Activated CD4-positive, alpha-beta T cell treated with anti-CD3 and anti-CD28 coated beads for 36 hours (primary cell): ENCODE measurements at regions not wholly inside any gene's neighbourhood (a gene's known extent, or its start where the extent isn't known, plus 50 kb on each side); places are given as distances from the start of the nearest gene placed in this dataset.
"Not testable (repeated sequence)": the region's sequence is repeated elsewhere in the genome, so short reads cannot be mapped to it uniquely, and the experiment has no call there.

Experiments used
- ATAC-seq: fragments of 200-7000 bp; cut with Tn5 transposase; one replicate; pipeline ENCODE4 v1.10.0; 2021; ENCODE audit warnings: mild to moderate bottlenecking, moderate library complexity
- CTCF ChIA-PET: fragments of 350-600 bp; sonication (Branson Sonifier 250); formaldehyde crosslinking; loops from one replicate; lab custom pipeline; 2021; ENCODE audit warnings: antibody characterized with exemption; lab: Charles Lee
- POLR2A ChIA-PET: fragments of 350-600 bp; sonication (Branson Sonifier 250); formaldehyde crosslinking; loops from one replicate; lab custom pipeline; 2021; ENCODE audit warnings: antibody characterized with exemption, inconsistent platforms; lab: Charles Lee
- DNase-seq: peaks from one replicate; pipeline ENCODE4 v3.0.0-alpha.2; 2020
- H3K27ac Mint-ChIP-seq: one replicate; pipeline ENCODE4 v1.8.0; 2021; ENCODE audit warnings: mixed read lengths
- H3K27me3 Mint-ChIP-seq: one replicate; pipeline ENCODE4 v1.8.0; 2021; ENCODE audit warnings: mixed read lengths
- H3K36me3 Mint-ChIP-seq: one replicate; pipeline ENCODE4 v1.8.0; 2021; ENCODE audit warnings: low read depth, mixed read lengths
- H3K4me1 Mint-ChIP-seq: one replicate; pipeline ENCODE4 v1.8.0; 2021; ENCODE audit warnings: mixed read lengths
- H3K4me3 Mint-ChIP-seq: one replicate; pipeline ENCODE4 v1.8.0; 2021; ENCODE audit warnings: mild to moderate bottlenecking, moderate library complexity, mixed read lengths
- H3K9me3 Mint-ChIP-seq: one replicate; pipeline ENCODE4 v1.8.0; 2021; ENCODE audit warnings: low read depth, mixed read lengths
- intact Hi-C, 2 experiments: fragments of 100-400 bp; cut with DNase I in 1 of 2; cut with micrococcal nuclease in 1 of 2; formaldehyde crosslinking; loops; one replicate each; pipeline versions ENCODE4 v1.14.2 to v1.15.1; 2022 to 2024; cut with DNase I, micrococcal nuclease

GRCh38 chr21:18104802-18105201 lies 139.8 kb upstream of the CHODL start:
- CTCF ChIA-PET: interaction anchor here (0.5 kb wide), 1 partner anchor 712 kb away, joined by 4 read pairs; no protein-coding TSS in a partner anchor

GRCh38 chr21:18096413-18096812 lies 148.2 kb upstream of the CHODL start:
- H3K27ac Mint-ChIP-seq, H3K4me1 Mint-ChIP-seq, H3K27me3 Mint-ChIP-seq, DNase-seq, H3K36me3 Mint-ChIP-seq, POLR2A ChIA-PET, intact Hi-C loops, H3K4me3 Mint-ChIP-seq, ATAC-seq: not testable (repeated sequence)
- H3K9me3 Mint-ChIP-seq: peaks cover 26% of the 10 kb centered on the region
- CTCF ChIA-PET: interaction anchor here (0.7 kb wide), 1 partner anchor 15 kb away, joined by 3 read pairs; no protein-coding TSS in a partner anchor

More at GRCh38 chr21:18104802-18105201, 139.8 kb upstream of the CHODL start:
- DNase-seq (no peak), ATAC-seq (no peak)
- Mint-ChIP-seq H3K9me3 (peaks cover 6% of the 10 kb centered on the region), H3K27ac (no peak overlapping the region), H3K4me3 (no peak overlapping the region), H3K27me3 (no peaks in the 10 kb centered on the region), H3K36me3 (peaks cover 2% of the 10 kb centered on the region), H3K4me1 (no peaks in the 10 kb centered on the region)
- POLR2A ChIA-PET: no interaction called here
- intact Hi-C loops: no loop called here

GRCh38 chr21:18089786-18090185 lies 154.8 kb upstream of the CHODL start:
- Mint-ChIP-seq H3K27ac (no peak overlapping the region), H3K27me3 (no peaks in the 10 kb centered on the region), H3K36me3 (no peaks in the 10 kb centered on the region), H3K4me3 (no peak overlapping the region), H3K9me3 (peaks cover 13% of the 10 kb centered on the region), H3K4me1 (no peaks in the 10 kb centered on the region)
- DNase-seq: no peak
- POLR2A ChIA-PET: no interaction called here
- CTCF ChIA-PET: interaction anchor here (0.7 kb wide), 1 partner anchor 33 kb away, joined by 3 read pairs; no protein-coding TSS in a partner anchor
- ATAC-seq: no peak
- intact Hi-C loops: no loop called here

- Mint-ChIP-seq H3K4me1 (no peaks in the 10 kb centered on the region), H3K27me3 (no peaks in the 10 kb centered on the region), H3K36me3 (no peaks in the 10 kb centered on the region), H3K27ac (no peak overlapping the region), H3K9me3 (peaks cover 2% of the 10 kb centered on the region), H3K4me3 (no peak overlapping the region)
- ChIA-PET CTCF (interaction anchor here (0.6 kb wide), 1 partner anchor 1582 kb away, joined by 3 read pairs; no protein-coding TSS in a partner anchor), POLR2A (no interaction called here)
- intact Hi-C loops: no loop called here
- DNase-seq (no peak), ATAC-seq (no peak)
Measured at GRCh38 chr21:18070392-18070791, 174.2 kb upstream of the CHODL start.

GRCh38 chr21:18069875-18070274 lies 174.8 kb upstream of the CHODL start:
- no peak for DNase-seq
- Mint-ChIP-seq H3K4me1 (no peaks in the 10 kb centered on the region), H3K9me3 (peaks cover 2% of the 10 kb centered on the region), H3K27me3 (no peaks in the 10 kb centered on the region), H3K36me3 (no peaks in the 10 kb centered on the region), H3K4me3 (no peak overlapping the region), H3K27ac (no peak overlapping the region)
- no peak for ATAC-seq
- ChIA-PET CTCF (interaction anchor here (0.6 kb wide), 1 partner anchor 1581 kb away, joined by 3 read pairs; no protein-coding TSS in a partner anchor), POLR2A (no interaction called here)
- intact Hi-C loops: no loop called here

GRCh38 chr21:18060402-18060801 lies 184.2 kb upstream of the CHODL start:
- CTCF ChIA-PET: interaction anchor here (0.6 kb wide), 1 partner anchor 63 kb away, joined by 3 read pairs; no protein-coding TSS in a partner anchor
- H3K4me1 Mint-ChIP-seq: no peaks in the 10 kb centered on the region
- POLR2A ChIA-PET: no interaction called here
- ATAC-seq: no peak
- DNase-seq: no peak
- H3K4me3 Mint-ChIP-seq: no peak overlapping the region
- no peak overlapping the region for H3K27ac Mint-ChIP-seq
- H3K9me3 Mint-ChIP-seq: peaks cover 2% of the 10 kb centered on the region
- intact Hi-C loops: no loop called here
- H3K36me3 Mint-ChIP-seq: no peaks in the 10 kb centered on the region
- H3K27me3 Mint-ChIP-seq: no peaks in the 10 kb centered on the region

GRCh38 chr21:18058731-18059398 lies 185.8 kb upstream of the CHODL start:
- intact Hi-C loops: no loop called here
- CTCF ChIA-PET: interaction anchor here (0.6 to 1.0 kb wide), 2 partner anchors 80 to 128 kb away, joined by 4 read pairs; no protein-coding TSS in a partner anchor
- H3K4me1 Mint-ChIP-seq: no peaks in the 10 kb centered on the region
- ATAC-seq (no peak), DNase-seq (no peak)
- POLR2A ChIA-PET: no interaction called here
- H3K9me3 Mint-ChIP-seq: peaks cover 2% of the 10 kb centered on the region
- no peaks in the 10 kb centered on the region for H3K27me3 Mint-ChIP-seq
- H3K36me3 Mint-ChIP-seq: no peaks in the 10 kb centered on the region
- no peak overlapping the region for H3K27ac Mint-ChIP-seq
- H3K4me3 Mint-ChIP-seq: no peak overlapping the region

- DNase-seq (no peak), ATAC-seq (no peak)
- no peak overlapping the region for H3K27ac Mint-ChIP-seq
- H3K4me3 Mint-ChIP-seq: no peak overlapping the region
- ChIA-PET CTCF (no interaction called here), POLR2A (no interaction called here)
- H3K27me3 Mint-ChIP-seq: peaks cover 2% of the 10 kb centered on the region
- intact Hi-C loops: no loop called here
- no peaks in the 10 kb centered on the region for H3K9me3 Mint-ChIP-seq
- no peaks in the 10 kb centered on the region for H3K4me1 Mint-ChIP-seq
- no peaks in the 10 kb centered on the region for H3K36me3 Mint-ChIP-seq
Measured at GRCh38 chr21:18053151-18053550, 191.5 kb upstream of the CHODL start.

GRCh38 chr21:18049461-18049860 lies 195.2 kb upstream of the CHODL start:
- POLR2A ChIA-PET: no interaction called here
- CTCF ChIA-PET: no interaction called here
- no peak for ATAC-seq
- Mint-ChIP-seq H3K36me3 (no peaks in the 10 kb centered on the region), H3K27ac (no peak overlapping the region), H3K4me3 (no peak overlapping the region), H3K4me1 (no peaks in the 10 kb centered on the region), H3K27me3 (peaks cover 2% of the 10 kb centered on the region), H3K9me3 (no peaks in the 10 kb centered on the region)
- intact Hi-C loops: no loop called here
- DNase-seq: no peak

GRCh38 chr21:18041012-18041411 lies 203.6 kb upstream of the CHODL start:
- Mint-ChIP-seq H3K36me3 (no peaks in the 10 kb centered on the region), H3K27me3 (no peaks in the 10 kb centered on the region), H3K4me1 (no peaks in the 10 kb centered on the region), H3K9me3 (no peaks in the 10 kb centered on the region), H3K27ac (no peak overlapping the region), H3K4me3 (no peak overlapping the region)
- intact Hi-C loops: no loop called here
- DNase-seq (peak; percentile 12), ATAC-seq (no peak)
- CTCF ChIA-PET: interaction anchor here (0.6 to 1.3 kb wide), 2 partner anchors 8 to 9 kb away, joined by 3 read pairs; no protein-coding TSS in a partner anchor
- POLR2A ChIA-PET: no interaction called here

GRCh38 chr21:18030248-18030647 lies 211.1 kb upstream of the C21orf91 start:
- Mint-ChIP-seq H3K27ac (no peak overlapping the region), H3K36me3 (no peaks in the 10 kb centered on the region), H3K4me1 (no peaks in the 10 kb centered on the region), H3K27me3 (no peaks in the 10 kb centered on the region), H3K9me3 (no peaks in the 10 kb centered on the region), H3K4me3 (no peak overlapping the region)
- DNase-seq (peak; percentile 9), ATAC-seq (peak; percentile 49)
- intact Hi-C loops: no loop called here
- ChIA-PET CTCF (no interaction called here), POLR2A (no interaction called here)

- Mint-ChIP-seq H3K36me3 (no peaks in the 10 kb centered on the region), H3K9me3 (no peaks in the 10 kb centered on the region), H3K4me3 (no peak overlapping the region), H3K4me1 (no peaks in the 10 kb centered on the region), H3K27ac (no peak overlapping the region), H3K27me3 (no peaks in the 10 kb centered on the region)
- ChIA-PET CTCF (no interaction called here), POLR2A (no interaction called here)
- ATAC-seq: no peak
- DNase-seq: no peak
- intact Hi-C loops: no loop called here
Measured at GRCh38 chr21:18026359-18026758, 207.2 kb upstream of the C21orf91 start.
